GM19043 (cell line): ENCODE measurements at regions not wholly inside any gene's neighbourhood (a gene's known extent, or its start where the extent isn't known, plus 50 kb on each side); places are given as distances from the start of the nearest gene placed in this dataset.
A peak's percentile ranks its signal among the peaks of the same experiment; 100 is the strongest.
"Not testable (repeated sequence)": the region's sequence is repeated elsewhere in the genome, so short reads cannot be mapped to it uniquely, and the experiment has no call there.

Experiments used
- ATAC-seq: cut with Tn5 transposase; IDR thresholded peaks from one replicate; pipeline ENCODE4 v1.9.1; 2021; ENCODE audit warnings: low read depth; ENCODE audit not compliant: unreplicated experiment

- ATAC-seq: no peak
These were observed 90.0 kb upstream of the GDNF start for GRCh38 chr5:37929791-37930190.

GRCh38 chr5:37927753-37928152, 87.9 kb upstream of the GDNF start:
- ATAC-seq: not testable (repeated sequence)

- no peak for ATAC-seq
These were observed 86.9 kb upstream of the GDNF start for GRCh38 chr5:37926732-37927131.

DNA sequence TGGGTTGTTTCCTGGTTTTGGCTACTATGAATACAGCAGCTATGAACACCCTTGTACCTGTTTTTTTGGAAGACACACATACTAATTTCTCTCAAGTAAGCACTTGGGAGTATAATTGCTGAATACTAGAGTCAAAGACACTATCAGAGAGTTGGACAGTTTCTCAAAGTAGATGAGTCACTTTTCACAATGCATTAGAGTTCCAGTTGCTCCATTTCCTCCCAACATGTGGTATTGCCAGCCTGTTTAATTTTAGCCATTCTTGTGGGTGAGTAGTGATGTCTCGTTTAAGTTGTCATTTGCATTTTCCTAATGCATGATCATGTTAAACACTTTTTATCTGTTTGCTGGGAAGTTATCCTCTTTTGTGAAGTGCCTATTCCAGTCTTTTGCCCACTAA, 81.6 kb upstream of the GDNF start:
- ATAC-seq: no peak

- ATAC-seq: no peak
These were observed 78.6 kb upstream of the GDNF start for GRCh38 chr5:37918424-37918823.

GRCh38 chr5:37916525-37916924, 76.7 kb upstream of the GDNF start:
- ATAC-seq: no peak

DNA sequence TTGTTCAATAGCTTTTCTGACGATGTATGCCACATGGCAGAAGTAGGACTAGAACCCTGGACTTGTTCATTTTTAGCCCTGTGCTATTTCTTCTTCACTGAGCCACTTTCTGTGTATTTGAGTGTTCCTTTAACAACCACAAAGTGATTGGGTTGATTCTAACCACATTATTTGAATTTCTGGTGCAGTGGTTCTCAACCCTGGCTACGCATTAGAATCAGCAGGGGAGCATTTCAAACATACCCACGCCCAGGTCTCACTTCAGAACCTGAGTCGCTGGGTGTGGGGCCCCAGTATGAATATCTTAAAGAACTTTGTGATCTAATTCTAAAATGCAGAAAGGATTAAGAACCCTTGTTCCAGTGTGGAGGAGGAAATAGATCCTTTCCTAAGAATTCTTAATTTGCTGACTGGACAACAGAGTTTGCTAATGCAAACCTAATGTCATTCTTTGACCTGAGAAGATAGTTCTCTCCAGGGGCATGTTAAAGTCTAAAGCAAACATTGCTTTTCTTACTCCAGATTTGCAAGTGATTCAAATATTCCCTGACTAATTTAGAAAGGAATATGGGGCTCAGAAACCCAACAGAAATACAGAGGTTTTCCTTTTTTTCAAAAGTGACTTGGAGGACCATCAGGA, 75.4 kb upstream of the GDNF start:
- ATAC-seq: peak; percentile 68

- peak; percentile 83 for ATAC-seq
These were observed 69.9 kb upstream of the GDNF start for GRCh38 chr5:37909610-37910266.

- ATAC-seq: no peak
These were observed 66.6 kb upstream of the GDNF start for GRCh38 chr5:37906416-37906815.

GRCh38 chr5:37905230-37905629, 65.4 kb upstream of the GDNF start:
- ATAC-seq: no peak

DNA sequence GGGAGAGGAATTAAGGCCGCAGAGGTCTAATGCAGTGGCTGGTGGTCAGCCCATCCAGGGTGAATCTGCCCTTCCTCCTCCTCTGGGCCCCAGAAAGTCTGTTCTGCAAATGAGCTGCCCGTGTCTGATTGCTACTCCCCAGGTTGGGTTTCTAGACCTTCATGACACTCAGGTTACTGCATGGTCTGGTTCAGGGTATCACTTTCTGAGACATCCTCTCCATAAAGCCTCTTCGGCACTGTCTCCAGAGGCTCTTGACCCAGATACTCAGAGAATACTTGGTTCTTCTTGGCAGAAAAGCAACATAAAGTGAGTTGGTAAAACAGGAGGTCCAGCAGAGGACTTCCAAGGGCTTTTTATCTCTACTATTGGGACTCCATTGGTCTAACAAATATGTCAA, 62.5 kb upstream of the GDNF start:
- ATAC-seq: no peak

DNA sequence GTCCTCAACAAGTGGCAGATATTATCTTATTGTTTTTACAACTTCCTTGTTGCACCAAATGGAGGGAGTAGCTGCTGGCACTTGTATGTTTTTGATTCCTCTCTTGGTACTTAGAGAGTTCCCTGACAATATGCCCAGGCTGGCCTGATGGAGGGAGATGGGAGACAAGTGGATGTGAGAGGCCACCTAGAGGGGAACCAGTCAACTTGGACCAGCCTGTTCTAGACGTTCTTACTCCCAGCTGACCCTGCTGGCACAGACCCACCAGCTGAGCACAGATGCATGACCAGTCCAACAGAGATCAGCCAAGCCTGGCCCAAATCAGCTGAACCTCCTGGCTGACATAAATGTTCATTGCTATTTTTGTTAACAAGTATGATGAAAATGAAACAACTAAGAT, 60.9 kb upstream of the GDNF start:
- no peak for ATAC-seq

DNA sequence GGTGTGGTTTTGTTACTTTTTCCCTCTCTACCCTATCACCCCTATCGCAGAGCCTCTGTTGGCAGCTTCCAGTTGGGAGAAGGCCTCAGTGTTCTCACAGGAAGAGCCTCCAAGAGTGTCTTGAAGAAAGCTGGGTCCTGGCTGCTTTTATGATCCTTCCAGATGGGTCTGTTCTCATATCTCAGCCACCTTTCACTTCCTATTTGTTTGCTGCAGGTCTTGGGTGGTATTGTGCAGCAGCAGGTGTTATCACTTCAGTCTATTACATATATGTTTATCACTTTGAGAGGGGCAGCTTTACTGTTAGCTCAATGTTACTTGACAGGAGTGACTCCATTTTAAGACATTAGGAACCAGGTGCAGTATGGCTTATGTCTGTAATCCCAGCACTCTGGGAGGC, 59.2 kb upstream of the GDNF start:
- ATAC-seq: no peak

DNA sequence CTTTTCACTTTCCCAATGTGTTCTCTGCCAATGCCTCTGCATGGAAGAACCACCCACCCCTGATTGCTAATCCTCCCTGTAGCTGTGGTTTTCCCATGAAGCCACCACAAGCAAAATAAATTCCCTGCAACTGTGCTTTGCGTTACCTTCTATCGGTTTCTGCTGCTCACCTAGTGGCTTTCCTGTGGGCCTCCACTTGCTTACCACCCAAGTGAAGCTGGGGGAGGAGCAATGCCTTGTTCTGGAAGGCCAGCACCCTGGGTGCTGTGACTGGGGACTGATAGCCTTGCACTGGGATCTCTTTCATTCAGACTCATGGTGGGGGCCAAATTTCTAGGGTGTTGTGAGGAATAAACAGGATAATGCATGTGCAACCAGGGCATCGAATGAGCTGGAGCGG, 56.3 kb upstream of the GDNF start:
- no peak for ATAC-seq

GRCh38 chr5:37893434-37894134, 53.7 kb upstream of the GDNF start:
- no peak for ATAC-seq

- no peak for ATAC-seq
These were observed 52.7 kb upstream of the GDNF start for GRCh38 chr5:37892586-37892985.

DNA sequence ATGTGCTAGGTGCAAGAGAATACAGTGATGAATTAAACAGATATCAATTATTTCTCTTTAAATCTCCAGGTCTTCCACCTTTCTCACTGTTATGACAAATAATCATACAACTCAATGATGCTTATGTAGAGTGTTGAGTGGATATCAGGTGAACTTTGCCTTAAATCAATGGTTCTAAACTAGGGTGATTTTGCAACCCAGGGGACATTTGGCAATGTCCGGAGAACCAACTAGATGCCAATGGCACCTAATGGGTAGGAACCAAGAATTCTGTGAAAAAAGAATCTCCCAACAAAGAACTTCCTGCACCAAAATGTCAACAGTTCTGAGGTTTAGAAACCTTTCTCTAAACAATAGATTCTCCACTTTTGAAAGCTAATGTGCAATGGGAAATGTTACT, 52.0 kb upstream of the GDNF start:
- no peak for ATAC-seq

- ATAC-seq: no peak
These were observed 49.9 kb upstream of the GDNF start for GRCh38 chr5:37889612-37890317.
